ENCODE measurements at regions not wholly inside any gene's neighbourhood (a gene's known extent, or its start where the extent isn't known, plus 50 kb on each side); places are given as distances from the start of the nearest gene placed in this dataset.

GRCh38 chr12:34390171-34390841 lies 368.0 kb downstream of the ALG10 start:
- H3K27me3 ChIP-seq (ENCODE audit: insufficient read depth): peaks cover 70% of the 10 kb centered on the region
- H2AFZ ChIP-seq (ENCODE audit: low read depth): no peak overlapping the region
- no peaks in the 10 kb centered on the region for H3K9me2 ChIP-seq
- no peak overlapping the region for H3K4me3 ChIP-seq (ENCODE audit: low read depth in 2 of 2, low read length in 1 of 2)
- no peaks in the 10 kb centered on the region for H3K79me2 ChIP-seq (ENCODE audit: insufficient read depth)
- no peak overlapping the region for H3K9ac ChIP-seq
- ChIA-PET CTCF (no interaction called here), POLR2A (no interaction called here)
- H3K36me3 ChIP-seq (replicated peaks in 1 of 2; ENCODE audit: control insufficient read depth in 1 of 2, insufficient read depth in 2 of 2, low read length in 1 of 2): no peaks in the 10 kb centered on the region
- no peak for DNase-seq
- no peaks in the 10 kb centered on the region for H3K4me1 ChIP-seq (ENCODE audit: control insufficient read depth in 1 of 2, insufficient read depth in 2 of 2, low read depth in 1 of 2, low read length in 1 of 2)
- no peaks in the 10 kb centered on the region for H4K20me1 ChIP-seq (ENCODE audit: insufficient read depth)
- no peak overlapping the region for H3K27ac ChIP-seq (ENCODE audit: low read depth in 2 of 2, low read length in 1 of 2)
- TF ChIP-seq CTCF (IDR thresholded peaks at IDR 0.05) (no peak), TEAD4 (IDR thresholded peaks at IDR 0.05; ENCODE audit: borderline replicate concordance, insufficient read depth) (no peak), GABPA (IDR thresholded peaks at IDR 0.05; ENCODE audit: low read depth) (no peak), RFX5 (IDR thresholded peaks at IDR 0.05; ENCODE audit: low read length) (no peak), SIN3A (IDR thresholded peaks at IDR 0.05; ENCODE audit: borderline replicate concordance, low read depth, low read length) (no peak), EP300 (IDR thresholded peaks at IDR 0.05; ENCODE audit: borderline replicate concordance in 1 of 2, low read depth in 1 of 2, low read length in 1 of 2) (no peak), FOSL2 (IDR thresholded peaks at IDR 0.05; ENCODE audit: borderline replicate concordance, low read depth) (no peak), SMC3 (IDR thresholded peaks at IDR 0.05; ENCODE audit: low read depth, low read length) (no peak), MXI1 (IDR thresholded peaks at IDR 0.05; ENCODE audit: low read depth, low read length) (no peak), CHD2 (IDR thresholded peaks at IDR 0.05; ENCODE audit: low read length, partially characterized antibody) (no peak), RAD21 (IDR thresholded peaks at IDR 0.05; ENCODE audit: low read length) (no peak), MAX (IDR thresholded peaks at IDR 0.05; ENCODE audit: low read depth) (no peak), TAF1 (IDR thresholded peaks at IDR 0.05; ENCODE audit: borderline replicate concordance, low read depth, low read length) (no peak), NFIC (IDR thresholded peaks at IDR 0.05; ENCODE audit: borderline replicate concordance) (no peak), FOXJ3 (CRISPR knock-in tag; IDR thresholded peaks at IDR 0.05) (no peak)
- H3K4me2 ChIP-seq: no peak overlapping the region
- H3K9me3 ChIP-seq: no peaks in the 10 kb centered on the region
- no peaks in the 10 kb centered on the region for H3F3A ChIP-seq (replicated peaks; ENCODE audit: insufficient read depth)
- WGBS (ENCODE audit: low lambda C conversion rate): 12% methylated on average over 11 of the region's 17 CpGs
